ENCODE measurements at regions not wholly inside any gene's neighbourhood (a gene's known extent, or its start where the extent isn't known, plus 50 kb on each side); places are given as distances from the start of the nearest gene placed in this dataset.

GRCh38 chr5:68446487-68446894 lies 230.9 kb downstream of the PIK3R1 start:
- H3K9me3 Mint-ChIP-seq (ENCODE audit: unreplicated experiment), result no peaks in the 10 kb centered on the region
- H3K4me3 Mint-ChIP-seq (ENCODE audit: unreplicated experiment), result no peak overlapping the region
- DNase-seq (ENCODE audit: low spot score), result no peak
- no peaks in the 10 kb centered on the region for H3K27me3 Mint-ChIP-seq (ENCODE audit: unreplicated experiment)
- H3K27ac Mint-ChIP-seq (ENCODE audit: unreplicated experiment), result no peak overlapping the region
- H3K36me3 Mint-ChIP-seq (ENCODE audit: low read depth, unreplicated experiment), result no peaks in the 10 kb centered on the region
- no peak for TF ChIP-seq CTCF (IDR thresholded peaks at IDR 0.05; ENCODE audit: unreplicated experiment)
- peaks cover 10% of the 10 kb centered on the region for H3K4me1 Mint-ChIP-seq (ENCODE audit: unreplicated experiment)

DNA sequence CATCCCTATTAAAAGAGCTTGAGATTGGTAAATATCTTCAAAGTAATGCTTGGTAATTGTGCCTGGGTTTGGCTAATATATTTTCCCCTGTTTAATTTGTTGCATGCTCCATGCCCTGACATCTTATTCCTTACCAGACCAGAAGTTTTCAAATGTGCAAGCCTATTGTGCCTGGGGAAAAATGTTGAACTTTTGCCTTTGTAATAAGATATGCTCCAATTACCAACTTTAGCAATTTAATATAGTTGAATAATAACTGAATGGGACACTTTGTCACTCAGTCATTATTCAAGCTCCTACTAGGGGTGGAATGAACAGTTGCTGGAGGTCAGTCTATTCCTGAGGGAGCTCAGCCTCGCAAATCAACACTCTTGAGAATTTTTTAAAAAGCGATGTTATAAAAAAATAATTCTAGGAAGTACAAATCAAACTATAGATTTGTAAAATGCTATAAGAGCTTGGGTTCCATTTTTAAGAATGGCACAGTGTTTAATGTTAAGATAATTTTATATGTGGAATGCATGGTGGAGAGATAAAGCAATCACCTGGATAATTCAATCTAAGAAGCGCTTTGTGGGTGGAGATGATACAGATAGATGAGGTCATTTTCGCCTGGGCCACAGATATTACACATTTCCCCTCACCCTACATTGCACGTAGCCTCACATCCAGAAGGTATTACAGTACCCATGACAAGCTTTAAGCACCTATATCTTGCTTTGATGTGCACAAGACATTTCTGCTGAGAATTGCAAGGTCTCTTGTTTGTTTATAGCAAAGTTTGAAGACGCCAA lies 231.8 kb downstream of the PIK3R1 start:
- H3K9me3 Mint-ChIP-seq (ENCODE audit: unreplicated experiment), result no peaks in the 10 kb centered on the region
- H3K4me3 Mint-ChIP-seq (ENCODE audit: unreplicated experiment), result no peak overlapping the region
- no peak overlapping the region for H3K27ac Mint-ChIP-seq (ENCODE audit: unreplicated experiment)

GRCh38 chr5:68449380-68449779 lies 233.8 kb downstream of the PIK3R1 start:
- no peaks in the 10 kb centered on the region for H3K9me3 Mint-ChIP-seq (ENCODE audit: unreplicated experiment)
- H3K4me3 Mint-ChIP-seq (ENCODE audit: unreplicated experiment), result no peak overlapping the region
- no peak for DNase-seq (ENCODE audit: low spot score)
- H3K27ac Mint-ChIP-seq (ENCODE audit: unreplicated experiment), result no peak overlapping the region
- no peak for TF ChIP-seq CTCF (IDR thresholded peaks at IDR 0.05; ENCODE audit: unreplicated experiment)
- no peaks in the 10 kb centered on the region for H3K36me3 Mint-ChIP-seq (ENCODE audit: low read depth, unreplicated experiment)
- H3K4me1 Mint-ChIP-seq (ENCODE audit: unreplicated experiment), result peaks cover 10% of the 10 kb centered on the region
- no peaks in the 10 kb centered on the region for H3K27me3 Mint-ChIP-seq (ENCODE audit: unreplicated experiment)

More for the DNA sequence above, 231.8 kb downstream of the PIK3R1 start:
- no peak for DNase-seq (ENCODE audit: low spot score)
- H3K4me1 Mint-ChIP-seq (ENCODE audit: unreplicated experiment), result peaks cover 10% of the 10 kb centered on the region
- H3K36me3 Mint-ChIP-seq (ENCODE audit: low read depth, unreplicated experiment), result no peaks in the 10 kb centered on the region
- H3K27me3 Mint-ChIP-seq (ENCODE audit: unreplicated experiment), result no peaks in the 10 kb centered on the region
- no peak for TF ChIP-seq CTCF (IDR thresholded peaks at IDR 0.05; ENCODE audit: unreplicated experiment)

DNA sequence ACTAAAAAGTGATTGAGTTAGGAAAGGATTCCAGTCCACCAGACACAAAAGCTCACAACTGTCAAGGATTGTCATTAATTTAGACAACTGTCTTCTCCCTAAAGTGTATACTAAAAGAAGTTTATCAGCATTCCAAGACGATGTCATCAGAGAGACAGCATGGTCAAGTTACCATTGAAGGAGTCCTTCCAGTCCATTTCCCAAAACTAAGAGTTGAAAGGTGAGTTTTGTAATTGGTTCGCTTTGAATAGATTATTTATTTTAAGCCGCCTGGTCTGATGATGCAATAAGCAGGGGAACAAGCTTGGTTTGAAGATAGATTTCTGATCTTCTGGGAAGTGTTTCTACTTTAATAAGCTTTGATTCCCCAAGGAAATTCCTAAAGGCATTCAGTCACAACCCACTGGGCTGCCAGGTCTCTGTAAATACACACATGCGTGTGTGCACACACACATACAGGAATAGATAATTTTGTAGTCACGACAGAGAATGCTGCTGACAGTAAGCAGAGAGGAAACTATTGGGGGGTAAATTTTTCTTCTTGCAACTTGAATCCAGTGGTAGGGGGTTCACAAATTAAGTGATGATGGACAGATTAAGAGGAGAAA lies 234.8 kb downstream of the PIK3R1 start:
- no peak for DNase-seq (ENCODE audit: low spot score)
- TF ChIP-seq CTCF (IDR thresholded peaks at IDR 0.05; ENCODE audit: unreplicated experiment), result no peak
- no peak overlapping the region for H3K4me3 Mint-ChIP-seq (ENCODE audit: unreplicated experiment)
- no peaks in the 10 kb centered on the region for H3K9me3 Mint-ChIP-seq (ENCODE audit: unreplicated experiment)
- no peak overlapping the region for H3K27ac Mint-ChIP-seq (ENCODE audit: unreplicated experiment)
- no peaks in the 10 kb centered on the region for H3K27me3 Mint-ChIP-seq (ENCODE audit: unreplicated experiment)
- H3K4me1 Mint-ChIP-seq (ENCODE audit: unreplicated experiment), result peaks cover 8% of the 10 kb centered on the region
- no peaks in the 10 kb centered on the region for H3K36me3 Mint-ChIP-seq (ENCODE audit: low read depth, unreplicated experiment)

DNA sequence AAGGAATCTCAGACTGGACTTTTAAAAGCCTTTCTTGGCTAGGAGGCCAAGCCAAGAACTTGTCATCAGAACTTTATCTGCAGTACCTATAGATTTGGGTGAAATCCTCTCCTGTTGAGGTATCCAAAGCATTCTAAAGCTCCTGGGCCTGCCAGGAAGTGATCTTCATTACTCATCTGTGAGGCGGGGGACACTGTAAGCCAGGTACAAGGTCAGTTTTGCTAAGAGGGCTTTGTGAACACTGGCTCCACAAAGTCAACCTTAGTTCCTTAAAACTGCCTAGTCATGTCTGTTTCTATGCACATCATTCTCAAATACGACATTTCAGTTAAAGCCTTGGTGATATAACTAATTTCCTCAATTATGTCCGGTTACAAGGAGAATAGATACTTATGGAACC lies 236.7 kb downstream of the PIK3R1 start:
- Mint-ChIP-seq H3K9me3 (ENCODE audit: unreplicated experiment) (no peaks in the 10 kb centered on the region), H3K36me3 (ENCODE audit: low read depth, unreplicated experiment) (no peaks in the 10 kb centered on the region), H3K27ac (ENCODE audit: unreplicated experiment) (no peak overlapping the region), H3K27me3 (ENCODE audit: unreplicated experiment) (no peaks in the 10 kb centered on the region), H3K4me1 (ENCODE audit: unreplicated experiment) (no peaks in the 10 kb centered on the region), H3K4me3 (ENCODE audit: unreplicated experiment) (no peak overlapping the region)
- no peak for DNase-seq (ENCODE audit: low spot score)
- TF ChIP-seq CTCF (IDR thresholded peaks at IDR 0.05; ENCODE audit: unreplicated experiment), result no peak
